HG02678 (cell line): ENCODE measurements at regions not wholly inside any gene's neighbourhood (a gene's known extent, or its start where the extent isn't known, plus 50 kb on each side); places are given as distances from the start of the nearest gene placed in this dataset.

Experiments
- ATAC-seq: cut with Tn5 transposase; IDR thresholded peaks from one replicate; pipeline ENCODE4 v1.9.1; 2021; ENCODE audit warnings: mild to moderate bottlenecking, moderate library complexity; ENCODE audit not compliant: unreplicated experiment

GRCh38 chr2:37541516-37541915 is 129.9 kb downstream of the CDC42EP3 start:
- ATAC-seq, result no peak

DNA sequence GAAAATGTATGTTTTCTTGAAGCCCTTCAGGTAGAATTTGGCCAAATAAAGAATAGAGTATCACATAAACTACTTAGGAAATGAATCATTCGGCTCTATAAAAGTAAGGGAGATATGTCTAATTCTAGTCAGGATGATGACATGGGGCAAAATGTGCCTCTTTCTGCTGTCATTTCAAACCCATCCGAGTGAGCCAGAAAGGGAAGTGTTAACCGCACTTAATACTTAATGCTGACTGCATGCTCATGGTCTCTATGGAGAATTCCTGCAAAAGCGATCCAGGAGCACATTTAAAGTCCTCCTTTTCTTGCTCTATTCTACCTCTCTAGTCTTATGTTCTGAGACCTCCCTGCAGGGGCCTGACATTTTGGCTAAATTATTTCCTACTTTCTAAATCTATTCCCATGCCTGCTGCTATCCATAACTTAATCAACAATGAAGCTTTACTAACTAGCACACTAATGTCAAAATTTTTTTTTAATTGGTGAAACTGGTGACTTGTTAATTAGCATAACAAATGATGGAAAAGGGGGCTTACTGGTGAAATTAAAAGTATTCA is 127.4 kb downstream of the CDC42EP3 start:
- no peak for ATAC-seq

- no peak for ATAC-seq
Measured at GRCh38 chr2:37544591-37545031, 126.8 kb downstream of the CDC42EP3 start.

DNA sequence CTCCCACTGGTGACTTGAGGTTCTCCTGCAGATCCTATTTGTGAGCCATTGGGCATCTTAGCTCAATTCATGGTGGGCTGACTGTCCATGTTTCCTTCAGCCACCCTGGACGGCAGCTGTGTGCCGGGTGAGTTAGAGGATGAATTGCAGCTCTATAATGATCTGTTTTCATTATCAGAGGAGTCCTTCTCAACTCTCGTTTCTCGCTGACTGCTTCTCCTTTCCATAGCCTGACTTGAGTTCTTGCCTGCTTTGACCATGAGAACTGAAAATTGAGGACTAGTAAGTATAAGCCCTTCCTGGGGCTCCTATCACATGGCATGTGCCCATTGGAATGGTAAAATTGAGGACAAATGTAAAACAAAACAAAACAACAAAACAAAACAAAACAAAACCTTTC is 121.8 kb downstream of the CDC42EP3 start:
- ATAC-seq, result peak; percentile 71

DNA sequence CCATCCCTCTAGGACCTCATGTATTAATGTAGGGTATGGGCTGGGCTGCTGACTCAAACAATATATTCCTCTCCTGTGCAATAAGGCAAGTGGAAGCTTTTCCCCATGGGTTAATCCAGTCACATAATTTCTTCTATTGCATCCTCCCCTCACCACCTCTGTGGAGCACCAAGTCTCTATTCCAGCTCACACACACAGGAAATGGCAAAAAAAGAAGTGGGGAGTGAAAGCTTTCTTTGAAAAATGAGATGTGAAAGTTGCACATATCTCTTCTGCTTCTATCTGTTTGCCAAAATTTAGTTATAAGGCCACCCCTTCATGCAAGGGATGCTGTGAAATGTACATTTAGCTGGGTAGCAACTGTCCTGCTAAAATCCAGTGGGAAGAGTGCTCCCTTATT is 121.3 kb downstream of the CDC42EP3 start:
- peak; percentile 44 for ATAC-seq

DNA sequence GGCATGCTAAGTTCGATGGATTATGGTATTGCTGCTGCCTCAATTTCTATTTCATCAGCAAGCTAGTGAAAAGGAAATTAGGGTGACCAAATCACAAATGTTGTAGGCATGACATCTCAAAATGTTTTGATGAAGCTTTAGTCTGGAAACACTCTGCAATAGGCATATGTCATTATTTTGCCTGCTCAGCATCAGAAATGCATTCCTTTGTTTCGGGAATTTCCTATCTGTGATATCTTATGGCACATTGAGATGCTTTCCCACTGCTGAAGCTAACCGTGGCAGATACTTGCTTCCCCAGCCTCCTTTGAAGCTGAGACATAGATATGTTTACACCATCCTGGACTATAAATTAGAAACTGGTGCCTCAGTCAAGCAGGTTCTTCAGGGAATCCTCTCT is 119.7 kb downstream of the CDC42EP3 start:
- ATAC-seq, result no peak

- no peak for ATAC-seq
Measured at GRCh38 chr2:37552339-37552738, 119.1 kb downstream of the CDC42EP3 start.

DNA sequence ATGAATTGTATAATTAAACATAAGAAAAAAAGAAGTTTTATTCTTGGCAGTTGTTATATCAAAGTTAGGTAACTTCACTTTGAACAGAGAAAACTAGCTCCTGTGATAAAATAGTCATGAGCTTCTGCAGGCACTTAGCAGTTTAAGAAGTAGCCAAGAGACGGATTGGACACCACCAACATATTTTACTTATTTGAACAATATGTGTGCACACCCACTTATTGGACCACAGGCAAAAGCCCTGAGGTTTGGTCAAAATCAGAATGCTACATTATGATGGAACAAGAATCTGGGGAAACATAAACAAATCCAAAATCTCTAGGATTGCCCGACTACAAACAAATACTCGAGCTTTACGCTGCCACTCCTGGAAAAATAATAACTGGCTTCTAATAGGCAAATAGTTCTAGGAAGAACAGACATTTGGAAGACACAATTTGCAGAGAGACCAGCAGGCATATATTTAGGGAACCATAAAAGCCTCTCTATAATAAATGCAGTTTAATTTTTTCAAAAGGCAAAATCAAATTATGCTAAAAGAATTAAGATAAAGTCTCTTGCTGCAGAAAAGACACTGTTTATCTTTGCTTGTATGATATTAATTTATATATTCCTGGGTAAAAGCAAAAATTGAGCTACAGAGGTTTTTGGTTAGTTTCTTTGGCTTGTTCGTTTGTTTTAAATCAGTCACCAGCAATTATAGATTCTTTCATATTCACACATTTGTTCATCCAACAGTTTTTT is 117.9 kb downstream of the CDC42EP3 start:
- no peak for ATAC-seq

DNA sequence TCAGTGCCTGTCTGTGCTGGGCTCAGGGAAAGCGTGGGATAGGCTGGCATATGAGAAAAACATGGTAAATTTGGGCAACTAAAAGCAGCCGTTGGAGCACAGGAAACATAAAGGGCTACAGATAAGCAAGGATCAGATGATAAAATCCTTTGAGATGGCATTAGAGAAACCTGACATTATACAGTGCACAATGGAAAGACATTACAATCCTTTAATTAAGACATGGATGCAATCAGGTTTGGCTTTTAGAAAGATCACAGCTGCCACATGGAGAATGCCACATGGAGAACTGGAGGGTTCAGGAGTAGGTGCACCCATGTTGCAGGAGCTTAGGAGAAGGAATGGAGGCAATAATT is 117.3 kb downstream of the CDC42EP3 start:
- ATAC-seq, result no peak

DNA sequence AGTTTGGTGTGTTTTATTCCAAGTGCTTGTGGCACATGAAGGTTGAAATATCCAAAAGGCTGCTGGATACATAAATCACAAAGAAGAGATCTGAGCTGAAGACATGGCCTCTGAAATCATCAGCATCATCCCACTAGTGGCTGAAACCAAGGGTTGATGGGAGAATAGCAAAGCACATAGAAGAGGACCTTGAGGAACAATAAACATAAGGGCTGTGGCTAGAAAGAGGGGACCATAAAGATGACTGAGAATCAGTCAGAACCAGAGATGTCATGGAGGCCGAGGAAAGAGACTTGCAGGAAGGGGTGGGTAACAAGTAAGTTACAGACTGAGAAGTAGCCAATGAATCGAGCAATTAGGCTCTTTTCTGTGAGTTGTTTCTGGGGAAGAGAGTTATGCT is 116.8 kb downstream of the CDC42EP3 start:
- ATAC-seq, result no peak

DNA sequence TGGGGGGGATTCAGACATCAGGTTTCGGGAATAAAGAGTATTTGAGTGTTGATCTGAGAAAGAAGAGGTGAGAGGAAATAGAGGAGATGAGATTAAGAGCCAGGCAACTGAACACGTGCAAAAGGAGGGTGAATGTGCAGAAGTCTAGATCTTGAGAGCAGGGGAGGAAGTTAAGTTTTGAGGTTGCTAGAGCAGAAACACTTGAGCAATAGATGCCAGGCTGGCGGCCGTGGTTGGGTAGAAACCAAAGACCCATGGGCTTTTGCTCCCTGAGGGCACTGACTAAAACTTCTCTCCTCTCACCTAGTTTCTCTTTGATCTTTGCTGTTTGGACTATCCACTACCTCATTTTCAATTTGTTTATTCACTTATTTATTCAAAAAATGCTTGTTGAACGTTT is 116.0 kb downstream of the CDC42EP3 start:
- peak; percentile 53 for ATAC-seq

DNA sequence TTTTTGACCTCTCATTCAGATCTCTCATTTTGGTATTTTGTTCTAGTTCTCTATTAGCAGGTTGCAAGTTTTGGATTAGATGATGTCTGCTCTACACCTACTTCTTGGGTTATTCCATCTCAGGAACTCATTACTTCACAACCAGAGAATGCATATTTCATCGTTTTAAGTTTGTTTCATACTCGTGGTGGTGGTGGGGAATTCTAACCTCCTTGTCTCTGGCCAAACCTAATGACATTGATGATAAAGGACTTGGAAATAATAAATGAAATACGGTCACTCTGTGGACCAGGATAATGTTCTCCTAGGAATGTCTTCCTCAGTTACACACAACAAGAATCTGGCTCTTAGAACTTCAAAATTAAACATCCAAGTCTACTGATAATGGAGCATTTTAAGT is 115.2 kb downstream of the CDC42EP3 start:
- no peak for ATAC-seq

DNA sequence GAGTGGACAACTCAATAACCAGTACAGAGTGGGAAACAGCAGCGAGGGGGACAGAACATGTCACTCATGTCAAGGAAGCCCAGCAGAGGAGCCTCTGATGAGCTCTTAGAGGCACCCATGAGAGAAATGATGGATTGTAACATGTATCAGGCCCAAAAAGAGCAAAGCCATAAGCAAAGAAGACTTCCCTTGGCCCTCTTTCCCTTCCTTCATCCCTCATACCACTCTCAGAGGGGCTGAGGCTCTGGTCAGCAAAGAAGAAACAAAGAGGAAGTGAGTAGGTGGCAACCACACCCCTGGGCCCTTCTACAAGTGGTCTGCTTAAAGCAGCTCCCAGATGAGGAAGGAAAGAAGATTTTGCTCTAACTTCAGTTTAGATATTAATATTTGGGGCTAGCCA is 112.8 kb downstream of the CDC42EP3 start:
- peak; percentile 69 for ATAC-seq

- ATAC-seq, result no peak
Measured at GRCh38 chr2:37560241-37560848, 111.1 kb downstream of the CDC42EP3 start.

DNA sequence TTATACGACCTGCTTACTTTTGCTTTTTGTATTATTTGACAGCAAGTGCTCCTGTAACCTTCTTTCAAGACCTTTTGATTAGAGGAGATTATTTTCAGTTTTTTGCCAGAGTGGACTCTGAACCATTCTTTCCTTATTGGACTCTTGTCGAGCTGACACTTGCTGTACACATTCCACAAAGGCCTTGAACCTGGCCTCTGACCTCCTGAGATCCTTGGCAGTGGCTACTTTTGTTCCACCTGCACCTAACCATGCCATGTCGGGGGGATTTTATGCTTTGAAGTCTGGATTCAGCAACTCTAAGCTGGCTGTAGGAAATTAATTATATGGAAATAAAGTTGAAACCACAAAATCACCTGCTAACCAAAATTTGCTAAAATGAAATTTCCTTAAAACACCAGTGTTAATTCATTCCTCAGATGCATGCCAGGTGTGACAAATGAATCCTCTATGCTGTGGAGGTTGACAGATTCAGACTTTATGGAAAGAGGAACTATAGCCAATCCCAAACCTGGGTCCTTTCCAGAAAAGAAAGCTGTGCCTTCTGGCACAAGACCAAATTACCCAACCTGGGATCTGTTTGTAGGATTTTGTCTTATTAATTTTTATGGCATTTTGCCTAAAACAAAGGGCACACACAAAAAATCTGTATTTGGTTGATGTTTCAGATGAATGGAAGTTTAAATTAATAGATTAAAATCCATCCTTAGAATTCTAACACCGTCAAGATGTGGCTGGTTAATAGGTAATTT is 110.4 kb downstream of the CDC42EP3 start:
- no peak for ATAC-seq

DNA sequence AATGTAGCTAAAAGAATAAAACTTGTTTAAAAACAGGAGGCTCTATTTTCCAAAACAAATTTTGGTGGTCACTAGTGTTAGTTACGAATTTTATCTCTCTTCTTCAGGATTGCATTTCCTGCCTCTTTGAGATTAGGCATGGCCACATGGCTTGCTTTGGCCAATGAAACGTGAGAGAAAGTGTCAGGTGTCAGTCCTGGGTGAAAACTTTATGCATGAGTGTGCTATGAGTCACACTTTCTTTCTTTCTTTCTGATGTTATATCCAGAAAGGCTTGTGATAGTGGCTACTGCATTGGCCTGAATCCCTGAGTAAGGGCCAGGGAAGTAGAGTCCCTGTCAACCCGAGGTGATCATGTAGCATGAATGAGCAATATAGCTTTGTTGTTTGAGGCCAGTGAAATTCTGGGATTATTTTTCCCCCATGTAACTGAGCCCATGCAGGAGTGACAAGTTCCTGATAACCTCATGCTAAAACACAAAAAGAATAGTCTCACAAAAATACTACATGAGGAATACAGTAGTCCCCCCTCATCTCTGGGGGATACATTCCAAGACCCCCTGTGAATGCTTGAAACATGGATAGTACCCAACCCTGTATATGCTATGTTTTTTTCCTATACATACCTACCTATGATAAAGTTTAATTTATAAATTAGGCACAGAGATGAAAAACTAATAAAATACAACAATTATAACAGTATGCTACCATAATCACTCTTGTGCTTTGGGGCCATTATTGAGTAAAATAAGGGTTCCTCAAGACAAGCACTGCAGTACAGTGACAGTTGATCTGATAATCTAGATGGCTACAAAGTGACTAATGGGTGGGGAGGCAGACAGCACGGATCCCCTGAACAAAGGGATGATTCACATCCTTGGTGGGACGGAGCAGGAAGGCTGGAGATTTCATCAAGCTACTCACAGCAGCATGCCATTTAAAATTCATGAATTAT is 109.5 kb downstream of the CDC42EP3 start:
- ATAC-seq, result peak; percentile 68

DNA sequence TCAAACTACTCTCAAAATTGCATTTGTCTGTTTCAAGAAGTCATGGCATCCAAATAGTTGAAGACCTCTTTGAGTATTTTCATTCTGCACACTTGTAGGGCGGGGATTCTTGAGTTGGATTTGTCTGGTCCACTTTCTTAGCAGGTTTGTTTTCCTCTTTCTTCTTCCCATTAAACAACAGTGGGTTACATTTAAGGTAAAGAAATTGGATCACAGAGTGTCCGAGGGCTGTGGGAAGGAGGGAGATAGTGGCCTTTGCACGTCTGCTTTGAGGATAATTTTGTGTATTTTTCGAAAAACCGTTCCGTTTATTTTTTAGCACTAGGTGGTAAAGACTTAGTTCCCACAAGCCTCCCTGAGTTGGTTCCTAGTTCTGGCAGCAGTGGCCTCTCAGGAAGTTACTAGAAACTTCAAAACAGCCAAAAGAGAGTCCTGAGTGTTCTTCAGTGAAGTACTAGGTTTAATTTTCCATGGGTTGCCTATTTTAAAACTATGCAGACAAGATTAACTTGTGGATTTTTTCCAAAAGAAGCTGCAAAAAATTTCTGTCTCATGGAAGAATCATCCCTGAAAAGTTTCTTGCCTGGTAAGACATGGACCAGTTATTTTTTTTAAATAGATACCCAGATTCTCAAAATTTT is 107.9 kb downstream of the CDC42EP3 start:
- ATAC-seq, result no peak

GRCh38 chr2:37564356-37564755 is 107.1 kb downstream of the CDC42EP3 start:
- ATAC-seq, result no peak

- ATAC-seq, result no peak
Measured at GRCh38 chr2:37566517-37566981, 104.9 kb downstream of the CDC42EP3 start.

GRCh38 chr2:37568565-37568964 is 102.9 kb downstream of the CDC42EP3 start:
- no peak for ATAC-seq
